Rectal smooth muscle tissue (tissue), 1 donor: ENCODE measurements at regions not wholly inside any gene's neighbourhood (a gene's known extent, or its start where the extent isn't known, plus 50 kb on each side); places are given as distances from the start of the nearest gene placed in this dataset.

Experiments used
- H3K27ac ChIP-seq: one replicate; pipeline ENCODE4 v1.7.0; 2013; ENCODE audit warnings: low read depth, low read length, inconsistent platforms
- H3K27me3 ChIP-seq: one replicate; pipeline ENCODE4 v1.7.0; 2013; ENCODE audit warnings: low read length; ENCODE audit not compliant: control insufficient read depth, insufficient read depth
- H3K36me3 ChIP-seq: one replicate; pipeline ENCODE4 v1.7.0; 2013; ENCODE audit warnings: low read length; ENCODE audit not compliant: control insufficient read depth, insufficient read depth
- H3K4me1 ChIP-seq: one replicate; pipeline ENCODE4 v1.7.0; 2013; ENCODE audit warnings: low read length; ENCODE audit not compliant: control insufficient read depth, insufficient read depth
- H3K4me3 ChIP-seq: one replicate; pipeline ENCODE4 v1.7.0; 2013; ENCODE audit warnings: low read length
- H3K9ac ChIP-seq: one replicate; pipeline ENCODE4 v1.7.0; 2013; ENCODE audit warnings: low read length

DNA sequence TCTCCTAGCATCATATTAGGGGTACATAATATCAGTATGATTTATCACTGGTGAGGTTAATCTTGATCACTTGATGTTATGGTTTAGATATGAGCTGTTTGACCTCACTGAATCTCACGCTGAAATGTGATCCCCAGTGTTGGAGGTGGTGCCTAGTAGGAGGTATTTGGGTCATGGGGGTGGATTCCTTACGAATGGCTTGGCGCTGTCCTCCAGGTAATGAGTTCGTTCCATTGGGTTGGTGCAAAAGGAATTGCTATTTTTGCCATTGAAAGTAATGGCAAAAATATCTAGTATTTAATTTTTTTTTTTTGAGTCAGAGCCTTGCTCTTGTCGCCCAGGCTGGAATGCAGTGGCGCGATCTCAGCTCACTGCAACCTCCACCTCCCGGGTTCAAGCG lies 326.3 kb downstream of the AASDHPPT start:
- Histone ChIP-seq H3K27me3 (no peaks in the 10 kb centered on the region), H3K36me3 (no peaks in the 10 kb centered on the region), H3K4me1 (peaks cover 4% of the 10 kb centered on the region), H3K27ac (no peak overlapping the region), H3K4me3 (no peak overlapping the region), H3K9ac (no peak overlapping the region)

DNA sequence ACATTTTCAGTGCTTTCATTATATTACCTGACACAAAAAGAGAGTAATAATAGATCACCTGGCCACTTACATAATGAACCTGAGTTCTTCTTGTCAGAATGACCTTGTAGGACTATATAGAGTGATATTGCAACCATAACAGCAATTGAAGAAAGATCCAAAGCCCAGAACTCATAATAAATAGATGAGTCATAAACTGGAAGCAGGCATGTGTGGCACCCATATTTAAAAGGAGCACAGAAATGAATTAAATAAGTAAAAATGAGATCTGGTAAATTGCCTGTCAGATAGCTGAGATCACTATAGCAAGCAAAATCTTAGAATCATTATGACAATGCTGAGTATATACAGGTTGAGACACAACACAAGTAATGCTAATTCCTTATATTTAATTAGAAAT lies 331.8 kb downstream of the AASDHPPT start:
- Histone ChIP-seq H3K27me3 (no peaks in the 10 kb centered on the region), H3K4me3 (no peak overlapping the region), H3K27ac (no peak overlapping the region), H3K4me1 (no peaks in the 10 kb centered on the region), H3K9ac (no peak overlapping the region), H3K36me3 (no peaks in the 10 kb centered on the region)

DNA sequence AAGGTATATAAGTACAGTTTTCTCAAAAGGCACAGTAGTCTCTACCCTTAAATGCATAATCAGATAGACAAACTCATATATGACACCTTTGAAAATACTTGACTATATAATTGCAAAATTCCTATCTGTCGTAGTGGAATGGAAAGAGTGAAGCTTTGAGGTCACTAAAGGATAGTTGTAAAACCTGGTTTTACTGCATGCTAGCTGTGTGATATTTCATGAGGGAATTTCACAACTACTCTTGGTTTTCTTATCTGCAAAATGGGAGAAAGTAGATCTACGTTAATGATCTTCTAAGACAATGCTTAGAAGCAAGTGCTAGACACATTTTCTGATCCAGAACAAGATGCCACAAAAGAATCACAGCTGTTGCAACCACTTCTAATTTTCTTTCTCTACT lies 332.2 kb downstream of the AASDHPPT start:
- Histone ChIP-seq H3K27ac (no peak overlapping the region), H3K27me3 (no peaks in the 10 kb centered on the region), H3K4me1 (no peaks in the 10 kb centered on the region), H3K9ac (no peak overlapping the region), H3K4me3 (no peak overlapping the region), H3K36me3 (no peaks in the 10 kb centered on the region)

DNA sequence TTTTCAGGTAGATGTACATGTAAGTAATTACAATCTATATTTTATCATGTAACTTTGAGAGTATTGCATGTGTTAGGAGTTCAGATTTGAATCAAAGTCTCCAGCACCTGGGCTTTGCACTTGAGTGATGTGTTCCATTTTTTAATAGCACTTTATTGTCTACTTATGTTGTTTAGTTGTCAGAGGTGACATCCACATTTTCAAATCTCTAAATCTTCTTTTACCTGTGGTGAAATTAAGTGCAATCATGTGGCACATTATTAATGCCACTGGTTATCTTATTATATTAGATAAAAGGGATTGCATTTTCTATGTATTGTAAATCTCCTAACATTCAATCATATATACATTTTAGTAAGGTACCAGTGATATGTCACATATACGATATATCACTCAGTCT lies 333.4 kb downstream of the AASDHPPT start:
- no peak overlapping the region for H3K9ac ChIP-seq
- H3K4me1 ChIP-seq = no peaks in the 10 kb centered on the region
- no peaks in the 10 kb centered on the region for H3K27me3 ChIP-seq
- no peak overlapping the region for H3K27ac ChIP-seq
- no peaks in the 10 kb centered on the region for H3K36me3 ChIP-seq
- H3K4me3 ChIP-seq = no peak overlapping the region

DNA sequence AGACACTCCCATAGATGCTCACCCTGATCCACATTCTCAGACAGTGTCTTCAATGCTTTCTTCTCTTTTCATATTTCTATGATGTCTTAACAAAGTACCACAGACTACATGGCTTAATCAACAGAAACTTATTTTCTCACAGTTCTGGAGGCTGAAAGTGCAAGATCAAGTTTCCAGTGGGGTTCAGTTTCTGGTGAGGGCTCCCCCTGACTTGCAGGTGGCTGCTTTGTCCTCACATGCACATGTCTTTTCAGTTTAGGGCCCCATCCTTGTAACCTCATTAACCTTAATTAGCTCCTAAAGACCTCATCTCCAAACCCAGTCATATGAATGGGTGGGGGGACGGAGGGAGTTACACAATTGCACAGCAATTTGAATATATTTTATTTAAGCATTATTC lies 335.8 kb downstream of the AASDHPPT start:
- no peaks in the 10 kb centered on the region for H3K4me1 ChIP-seq
- H3K4me3 ChIP-seq = no peak overlapping the region
- no peaks in the 10 kb centered on the region for H3K27me3 ChIP-seq
- no peaks in the 10 kb centered on the region for H3K36me3 ChIP-seq
- H3K27ac ChIP-seq = no peak overlapping the region
- H3K9ac ChIP-seq = no peak overlapping the region

DNA sequence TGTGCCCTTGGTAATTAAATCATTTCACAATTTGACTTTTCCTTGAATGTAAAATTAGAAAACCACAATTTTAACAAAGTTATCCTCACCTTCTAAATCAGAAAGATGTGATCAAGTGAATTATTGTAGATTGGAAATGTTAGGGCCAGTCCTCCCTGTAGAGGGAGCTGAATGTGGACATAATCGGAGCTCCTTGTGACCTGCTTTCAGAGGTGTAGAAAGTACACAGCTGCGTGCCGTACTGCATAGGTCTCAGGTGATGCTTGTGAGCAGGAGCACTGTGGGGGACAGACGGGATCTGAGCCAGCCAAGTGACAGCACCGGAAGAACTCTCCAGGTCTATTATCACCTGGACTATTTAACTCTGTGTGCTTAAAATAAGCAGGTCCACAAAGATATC lies 338.0 kb downstream of the AASDHPPT start:
- no peak overlapping the region for H3K9ac ChIP-seq
- no peak overlapping the region for H3K27ac ChIP-seq
- no peaks in the 10 kb centered on the region for H3K4me1 ChIP-seq
- no peaks in the 10 kb centered on the region for H3K27me3 ChIP-seq
- no peaks in the 10 kb centered on the region for H3K36me3 ChIP-seq
- no peak overlapping the region for H3K4me3 ChIP-seq

DNA sequence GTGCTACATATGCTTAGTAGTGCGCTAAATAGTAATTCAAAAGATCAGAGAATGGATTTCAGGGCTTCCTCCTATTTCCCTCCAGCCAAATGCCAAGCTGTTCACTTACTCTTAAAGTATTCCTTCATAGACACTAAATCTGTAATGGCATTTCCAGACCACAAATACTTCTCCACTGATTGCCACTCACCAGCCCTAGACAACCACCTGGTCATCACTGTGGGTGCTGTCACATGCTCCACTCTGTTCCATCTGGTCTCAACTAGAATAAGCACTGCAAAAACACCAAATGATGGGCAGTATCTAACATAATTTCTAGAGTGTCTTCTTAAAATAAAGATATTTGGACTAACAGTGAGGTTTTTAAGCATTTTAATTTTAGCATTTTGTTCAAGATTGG lies 341.3 kb downstream of the AASDHPPT start:
- Histone ChIP-seq H3K36me3 (no peaks in the 10 kb centered on the region), H3K4me3 (no peak overlapping the region), H3K27ac (no peak overlapping the region), H3K4me1 (no peaks in the 10 kb centered on the region), H3K27me3 (no peaks in the 10 kb centered on the region), H3K9ac (no peak overlapping the region)

DNA sequence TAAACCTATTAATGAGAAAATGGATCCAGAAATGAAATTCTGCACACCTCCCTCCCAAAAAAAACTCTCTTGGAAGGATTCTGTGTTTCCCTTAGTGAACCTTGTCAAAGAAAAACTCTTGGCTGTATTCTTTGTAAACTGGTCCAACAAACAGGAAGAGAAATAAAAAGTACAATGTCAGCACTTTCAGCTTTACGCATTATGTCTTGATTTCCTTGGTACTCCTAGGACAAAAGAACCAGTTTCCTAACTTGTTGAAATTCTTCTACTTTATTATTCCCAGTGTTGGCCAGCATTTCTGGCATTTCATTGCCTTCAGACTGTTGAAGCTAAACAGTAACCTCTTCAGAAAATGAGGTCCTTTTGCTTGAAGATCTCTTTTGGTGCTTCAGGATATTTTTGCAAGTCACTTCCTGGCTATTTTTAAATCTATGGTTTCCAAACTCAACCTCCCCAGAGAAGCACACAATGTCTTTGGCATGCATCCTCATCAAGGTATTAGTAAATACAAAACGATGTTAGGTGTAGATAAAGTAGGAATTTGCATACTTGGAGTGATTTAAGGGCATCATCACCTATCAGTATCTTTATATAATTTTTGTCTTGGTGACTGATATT lies 342.7 kb downstream of the AASDHPPT start:
- Histone ChIP-seq H3K4me3 (no peak overlapping the region), H3K9ac (no peak overlapping the region), H3K4me1 (no peaks in the 10 kb centered on the region), H3K36me3 (no peaks in the 10 kb centered on the region), H3K27ac (no peak overlapping the region), H3K27me3 (no peaks in the 10 kb centered on the region)

DNA sequence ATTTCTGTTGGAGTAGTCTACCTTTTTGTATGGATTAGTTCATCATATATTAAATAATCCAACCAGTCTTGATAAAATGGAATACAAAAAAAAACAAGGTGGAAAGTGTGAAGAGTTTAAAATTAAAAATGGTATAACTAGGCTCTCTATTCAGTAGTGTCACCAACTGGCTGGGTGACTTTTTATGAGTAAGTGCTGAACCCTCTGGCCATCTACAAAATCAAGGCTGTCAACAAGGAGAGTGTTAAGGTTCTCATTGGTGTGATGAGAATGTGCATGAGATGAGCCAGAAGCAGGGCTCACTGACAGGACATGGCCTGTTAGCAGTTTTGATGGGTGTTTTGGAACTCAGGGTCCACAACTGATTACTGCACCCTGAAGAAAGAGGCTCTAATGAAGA lies 343.2 kb downstream of the AASDHPPT start:
- Histone ChIP-seq H3K27me3 (no peaks in the 10 kb centered on the region), H3K9ac (no peak overlapping the region), H3K4me1 (no peaks in the 10 kb centered on the region), H3K27ac (no peak overlapping the region), H3K36me3 (no peaks in the 10 kb centered on the region), H3K4me3 (no peak overlapping the region)

DNA sequence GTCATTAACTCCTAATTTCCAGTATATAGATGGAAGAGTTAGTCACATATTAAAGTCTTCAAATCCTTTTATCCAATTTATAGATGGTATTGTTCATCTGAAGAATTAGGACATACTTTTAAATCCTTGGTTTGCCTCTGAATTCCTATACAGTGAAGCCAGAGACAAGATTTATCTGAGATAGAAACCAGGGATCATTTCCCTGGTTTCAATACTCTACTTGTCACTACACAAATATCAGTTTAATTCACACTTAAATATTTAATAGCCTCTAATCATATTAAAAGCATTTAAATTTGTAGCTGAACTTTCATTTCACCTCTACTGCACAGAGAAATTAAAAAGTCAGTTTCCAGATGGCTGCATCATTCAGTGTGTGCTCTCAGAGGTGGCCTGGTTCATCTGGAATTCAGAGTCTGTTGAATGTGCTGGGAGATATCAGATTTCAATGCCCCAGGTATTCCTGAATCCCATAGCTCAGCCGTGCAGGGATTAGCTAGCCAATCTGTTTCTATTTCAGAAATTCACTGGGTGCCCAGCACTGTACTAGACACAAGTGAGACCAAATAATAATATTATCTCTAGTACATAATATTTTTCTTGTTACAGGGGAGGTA lies 344.3 kb downstream of the AASDHPPT start:
- H3K36me3 ChIP-seq = no peaks in the 10 kb centered on the region
- H3K27ac ChIP-seq = no peak overlapping the region
- H3K4me1 ChIP-seq = no peaks in the 10 kb centered on the region
- H3K4me3 ChIP-seq = no peak overlapping the region
- H3K27me3 ChIP-seq = no peaks in the 10 kb centered on the region
- no peak overlapping the region for H3K9ac ChIP-seq

DNA sequence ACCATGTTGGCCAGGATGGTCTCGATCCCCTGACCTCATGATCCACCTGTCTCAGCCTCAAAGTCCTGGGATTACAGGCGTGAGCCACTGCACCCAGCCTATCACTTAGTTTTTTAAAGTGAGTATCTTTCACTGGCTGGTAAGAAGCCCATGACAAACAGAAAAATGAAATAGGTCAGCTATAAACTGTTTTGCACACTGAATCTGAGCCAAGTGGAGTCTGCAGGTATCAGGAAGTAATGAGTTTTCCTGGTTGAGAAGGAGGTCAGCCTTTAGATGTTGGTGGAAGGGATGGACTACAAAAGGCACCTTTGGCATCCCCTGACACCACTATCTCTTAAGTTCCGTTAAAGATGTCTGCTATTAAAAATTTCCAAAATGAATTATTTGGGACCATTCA lies 345.1 kb downstream of the AASDHPPT start:
- Histone ChIP-seq H3K27ac (no peak overlapping the region), H3K4me1 (no peaks in the 10 kb centered on the region), H3K36me3 (no peaks in the 10 kb centered on the region), H3K4me3 (no peak overlapping the region), H3K27me3 (no peaks in the 10 kb centered on the region), H3K9ac (no peak overlapping the region)

DNA sequence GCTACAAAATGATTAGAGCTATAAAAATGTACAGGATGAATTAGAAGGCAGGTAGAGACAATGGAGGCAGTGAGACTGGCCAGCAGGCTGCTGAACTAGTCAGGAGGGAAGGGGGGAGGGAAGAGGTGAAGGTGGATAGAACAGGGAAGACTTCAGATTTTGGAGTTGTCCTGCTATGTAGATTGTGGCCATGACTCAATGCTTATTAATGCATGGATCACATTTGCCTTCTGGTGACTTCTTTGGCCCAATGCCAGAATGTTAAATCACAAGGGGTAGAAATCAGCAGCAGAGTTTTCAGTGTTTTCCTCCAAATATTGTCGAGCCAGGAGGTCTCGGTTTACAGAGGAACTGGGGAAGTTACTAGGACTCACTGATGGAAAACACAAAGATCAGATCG lies 346.6 kb downstream of the AASDHPPT start:
- Histone ChIP-seq H3K27ac (no peak overlapping the region), H3K36me3 (no peaks in the 10 kb centered on the region), H3K9ac (no peak overlapping the region)

DNA sequence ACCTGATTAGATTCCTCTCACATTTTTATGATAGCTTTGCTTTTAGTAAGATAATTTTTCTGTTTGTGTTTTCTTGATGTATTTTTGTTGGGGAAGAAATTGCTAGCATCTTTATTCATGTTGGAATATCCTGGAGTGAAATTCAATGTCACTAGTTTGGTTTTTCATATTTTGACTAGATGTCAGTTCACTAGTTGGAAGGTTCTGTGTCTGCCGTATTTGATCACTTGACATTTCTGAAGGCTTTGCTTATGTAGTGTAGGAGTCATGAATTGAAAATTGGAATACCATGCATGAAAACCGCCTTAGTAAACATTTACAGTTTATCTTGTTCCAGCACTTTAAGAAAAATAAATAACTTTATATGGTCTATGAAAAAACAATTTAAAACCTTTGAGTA lies 348.4 kb downstream of the AASDHPPT start:
- Histone ChIP-seq H3K9ac (no peak overlapping the region), H3K27me3 (no peaks in the 10 kb centered on the region)

More for the DNA sequence above, 346.6 kb downstream of the AASDHPPT start:
- Histone ChIP-seq H3K4me3 (no peak overlapping the region), H3K27me3 (no peaks in the 10 kb centered on the region), H3K4me1 (no peaks in the 10 kb centered on the region)

More for the DNA sequence above, 348.4 kb downstream of the AASDHPPT start:
- Histone ChIP-seq H3K4me3 (no peak overlapping the region), H3K4me1 (no peaks in the 10 kb centered on the region), H3K36me3 (no peaks in the 10 kb centered on the region), H3K27ac (no peak overlapping the region)
